ENCODE measurements at regions not wholly inside any gene's neighbourhood (a gene's known extent, or its start where the extent isn't known, plus 50 kb on each side); places are given as distances from the start of the nearest gene placed in this dataset.

DNA sequence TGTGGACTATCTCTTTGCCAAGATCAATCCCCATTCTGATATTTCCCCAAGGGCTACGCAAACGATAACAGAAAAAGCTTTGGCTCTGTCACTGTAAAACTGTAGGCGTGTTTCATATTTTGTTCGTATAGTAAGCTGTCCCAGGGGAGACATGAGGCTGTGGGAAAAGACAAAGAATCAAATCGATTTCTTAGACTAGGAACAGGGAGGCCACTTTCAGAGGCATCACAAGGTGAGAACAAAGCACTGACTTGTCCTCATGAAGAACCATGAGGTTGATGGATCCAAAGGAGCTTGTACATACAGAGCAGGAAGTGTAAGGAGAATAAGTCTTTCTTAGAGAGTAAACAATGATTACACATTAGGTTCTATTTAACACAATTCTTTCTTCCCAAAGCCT, 255.7 kb downstream of the HNMT start:
- intact Hi-C loops (cut with micrococcal nuclease) = no loop called here
- TF ChIP-seq CTCF (IDR thresholded peaks at IDR 0.05; ENCODE audit: extremely low read depth in 1 of 2, insufficient read depth in 1 of 2, low read depth in 1 of 2, low read length in 2 of 2) = no peak
- no peak for TF ChIP-seq EZH2 (IDR thresholded peaks at IDR 0.05; ENCODE audit: borderline replicate concordance, low read depth, low read length, severe bottlenecking)
- TF ChIP-seq, protein P1, sequence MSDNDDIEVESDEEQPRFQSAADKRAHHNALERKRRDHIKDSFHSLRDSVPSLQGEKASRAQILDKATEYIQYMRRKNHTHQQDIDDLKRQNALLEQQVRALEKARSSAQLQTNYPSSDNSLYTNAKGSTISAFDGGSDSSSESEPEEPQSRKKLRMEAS (IDR thresholded peaks at IDR 0.05; ENCODE audit: insufficient read depth, insufficient read length) = no peak
- no peak for TF ChIP-seq FOS (IDR thresholded peaks at IDR 0.05; ENCODE audit: borderline replicate concordance, insufficient read depth, low read length)
- no peak for TF ChIP-seq POLR2AphosphoS5 (IDR thresholded peaks at IDR 0.05; ENCODE audit: insufficient read depth, low read depth, low read length)
- TF ChIP-seq GATA2 (IDR thresholded peaks at IDR 0.05; ENCODE audit: insufficient read depth, insufficient read length, low read depth, low read length) = no peak
- no peak for TF ChIP-seq JUN (IDR thresholded peaks at IDR 0.05; ENCODE audit: borderline replicate concordance, insufficient read depth, insufficient read length, low read depth)
- TF ChIP-seq POLR2A (IDR thresholded peaks at IDR 0.05; ENCODE audit: low read depth, low read length) = no peak
- no peak for TF ChIP-seq MYC (IDR thresholded peaks at IDR 0.05; ENCODE audit: low read depth, low read length)
- POLR2A ChIA-PET = no interaction called here
- no peak overlapping the region for H3K27ac ChIP-seq (ENCODE audit: insufficient read depth, low read depth, low read length)
- no peak overlapping the region for H3K4me3 ChIP-seq (replicated peaks in 1 of 3; ENCODE audit: insufficient read depth in 1 of 3, low read depth in 1 of 3, low read length in 3 of 3)
- FAIRE-seq = no peak
- no peak overlapping the region for H3K9ac ChIP-seq (replicated peaks; ENCODE audit: extremely low read depth, insufficient read depth, low read length)
- no TSS peak for BruUV-seq (replicated peaks)
- CTCF ChIA-PET = interaction anchor here (1.5 kb wide), 1 partner anchor 18 kb away, joined by 3 read pairs; no protein-coding TSS in a partner anchor
- dilution Hi-C loops (cut with MboI; ENCODE audit: extremely low pct_ligation_motif_present, low sequenced_read_pairs) = no loop called here
- no peaks in the 10 kb centered on the region for H3K9me3 ChIP-seq (replicated peaks; ENCODE audit: control insufficient read depth, insufficient read depth, low read length)
- no peak overlapping the region for H2AFZ ChIP-seq (ENCODE audit: low read depth, low read length)
- no peaks in the 10 kb centered on the region for H4K20me1 ChIP-seq (replicated peaks; ENCODE audit: control insufficient read depth, extremely low read depth, insufficient read depth, low read length)
- H3K36me3 ChIP-seq (ENCODE audit: control insufficient read depth in 2 of 2, extremely low read depth in 1 of 2, insufficient read depth in 2 of 2, low read length in 2 of 2) = no peaks in the 10 kb centered on the region
- DNase-seq (ENCODE audit: low read depth, low spot score) = no peak
- H3K27me3 ChIP-seq (ENCODE audit: control insufficient read depth in 2 of 2, insufficient read depth in 2 of 2, low read length in 2 of 2) = no peaks in the 10 kb centered on the region
- no peaks in the 10 kb centered on the region for H3K9me1 ChIP-seq (replicated peaks; ENCODE audit: control insufficient read depth, extremely low read depth, insufficient read depth, low read length)
- H3K4me2 ChIP-seq (ENCODE audit: insufficient read depth, low read length) = no peak overlapping the region
- no peaks in the 10 kb centered on the region for H3K79me2 ChIP-seq (ENCODE audit: control insufficient read depth, insufficient read depth, low read length)
- no peaks in the 10 kb centered on the region for H3K4me1 ChIP-seq (ENCODE audit: control insufficient read depth, extremely low read depth, insufficient read depth, low read length)

All from endothelial cell of umbilical vein (primary cell).